ENCODE measurements at regions not wholly inside any gene's neighbourhood (a gene's known extent, or its start where the extent isn't known, plus 50 kb on each side); places are given as distances from the start of the nearest gene placed in this dataset.

- TF ChIP-seq CTCF (IDR thresholded peaks at IDR 0.05), result no peak
- intact Hi-C loops (cut with micrococcal nuclease), result no loop called here
- no peak overlapping the region for H2AFZ ChIP-seq (ENCODE audit: insufficient read depth, low read depth, low read length, poor library complexity, severe bottlenecking)
- no peaks in the 10 kb centered on the region for H3K79me2 ChIP-seq (ENCODE audit: insufficient read depth, low read length)
- H3K27me3 ChIP-seq (ENCODE audit: control insufficient read depth in 2 of 2, insufficient read depth in 2 of 2, low read length in 2 of 2), result no peaks in the 10 kb centered on the region
- no peaks in the 10 kb centered on the region for H3K4me1 ChIP-seq (ENCODE audit: control insufficient read depth in 1 of 2, insufficient read depth in 2 of 2, low read length in 2 of 2)
- no peak overlapping the region for H3K9ac ChIP-seq (ENCODE audit: insufficient read depth, low read length, poor library complexity, severe bottlenecking)
- H3K9me3 ChIP-seq (replicated peaks in 1 of 2; ENCODE audit: control insufficient read depth in 1 of 2, insufficient read depth in 1 of 2, low read length in 2 of 2), result peaks cover 0 to 4% of the 10 kb centered on the region in 2 donors
- Mint-ChIP-seq H3K9me3 (peaks cover 0 to 3% (median 2%) of the 10 kb centered on the region in 7 donors), H3K27me3 (ENCODE audit: low read depth in 3 of 3) (peaks cover 0 to 5% (median 0%) of the 10 kb centered on the region in 3 donors), H3K36me3 (no peaks in the 10 kb centered on the region), H3K4me3 (no peak overlapping the region), H3K27ac (no peak overlapping the region), H3K4me1 (no peaks in the 10 kb centered on the region)
- no CpG with 5 or more reads among the region's 1 CpG for WGBS (ENCODE audit: insufficient coverage)
- no peaks in the 10 kb centered on the region for H3K36me3 ChIP-seq (replicated peaks in 1 of 2; ENCODE audit: control insufficient read depth in 1 of 2, insufficient read depth in 2 of 2, low read length in 2 of 2)
- H3K4me3 ChIP-seq (replicated peaks in 1 of 3; ENCODE audit: low read depth in 2 of 3, low read length in 3 of 3), result no peak overlapping the region
- no peak for DNase-seq
- no peaks in the 10 kb centered on the region for H4K20me1 ChIP-seq (ENCODE audit: insufficient read depth, low read length)
- H3K4me2 ChIP-seq (replicated peaks; ENCODE audit: extremely low read depth, low read length, poor library complexity, severe bottlenecking), result no peak overlapping the region
- no peak overlapping the region for H3K27ac ChIP-seq (ENCODE audit: low read depth in 1 of 2, low read length in 2 of 2)
These were observed 398.6 kb downstream of the TBL1XR1 start for GRCh38 chr3:176798680-176799079.

GRCh38 chr3:176796371-176796770, 400.9 kb downstream of the TBL1XR1 start:
- H3K36me3 Mint-ChIP-seq, result no peaks in the 10 kb centered on the region
- H3K4me1 Mint-ChIP-seq, result no peaks in the 10 kb centered on the region
- no peaks in the 10 kb centered on the region for H4K20me1 ChIP-seq (ENCODE audit: insufficient read depth, low read length)
- H3K36me3 ChIP-seq (replicated peaks in 1 of 2; ENCODE audit: control insufficient read depth in 1 of 2, insufficient read depth in 2 of 2, low read length in 2 of 2), result no peaks in the 10 kb centered on the region
- no CpG with 5 or more reads among the region's 2 CpGs for WGBS (ENCODE audit: insufficient coverage)
- no peak overlapping the region for H3K4me3 Mint-ChIP-seq
- peaks cover 0 to 4% of the 10 kb centered on the region in 2 donors for H3K9me3 ChIP-seq (replicated peaks in 1 of 2; ENCODE audit: control insufficient read depth in 1 of 2, insufficient read depth in 1 of 2, low read length in 2 of 2)
- no peak for DNase-seq
- no peak overlapping the region for H3K4me2 ChIP-seq (replicated peaks; ENCODE audit: extremely low read depth, low read length, poor library complexity, severe bottlenecking)
- H3K27ac Mint-ChIP-seq, result no peak overlapping the region
- no peak overlapping the region for H2AFZ ChIP-seq (ENCODE audit: insufficient read depth, low read depth, low read length, poor library complexity, severe bottlenecking)
- intact Hi-C loops (cut with micrococcal nuclease), result no loop called here
- TF ChIP-seq CTCF (IDR thresholded peaks at IDR 0.05), result no peak
- no peak overlapping the region for H3K4me3 ChIP-seq (replicated peaks in 1 of 3; ENCODE audit: low read depth in 2 of 3, low read length in 3 of 3)
- H3K9ac ChIP-seq (ENCODE audit: insufficient read depth, low read length, poor library complexity, severe bottlenecking), result no peak overlapping the region
- H3K27me3 Mint-ChIP-seq (ENCODE audit: low read depth in 3 of 3), result peaks cover 0 to 5% (median 0%) of the 10 kb centered on the region in 3 donors
- no peaks in the 10 kb centered on the region for H3K4me1 ChIP-seq (ENCODE audit: control insufficient read depth in 1 of 2, insufficient read depth in 2 of 2, low read length in 2 of 2)
- H3K27ac ChIP-seq (ENCODE audit: low read depth in 1 of 2, low read length in 2 of 2), result no peak overlapping the region
- no peaks in the 10 kb centered on the region for H3K27me3 ChIP-seq (ENCODE audit: control insufficient read depth in 2 of 2, insufficient read depth in 2 of 2, low read length in 2 of 2)
- H3K9me3 Mint-ChIP-seq, result peaks cover 0 to 6% (median 2%) of the 10 kb centered on the region in 7 donors
- no peaks in the 10 kb centered on the region for H3K79me2 ChIP-seq (ENCODE audit: insufficient read depth, low read length)
